ENCODE measurements at regions not wholly inside any gene's neighbourhood (a gene's known extent, or its start where the extent isn't known, plus 50 kb on each side); places are given as distances from the start of the nearest gene placed in this dataset.

DNA sequence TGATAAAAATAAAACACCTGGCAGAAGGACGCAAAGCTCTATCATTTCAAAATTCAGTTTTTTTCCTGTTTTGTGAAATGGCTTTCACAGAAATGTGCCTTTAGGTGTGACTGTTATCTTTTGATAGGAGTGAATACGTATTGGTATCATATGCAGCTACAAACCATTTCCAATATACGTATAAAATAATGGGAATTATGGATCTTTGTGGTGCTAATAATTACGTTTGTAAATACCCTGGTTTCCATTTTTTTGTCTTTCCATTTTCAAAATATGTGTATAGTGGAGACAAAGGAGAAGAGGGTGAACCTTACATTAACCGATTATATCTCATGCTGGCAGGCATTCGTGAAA is 108.7 kb upstream of the GMDS start:
- no peaks in the 10 kb centered on the region; the same call in 1 of the 2 replicates for H4K20me1 ChIP-seq (ENCODE audit: insufficient read depth)
- TF ChIP-seq SIN3A (IDR thresholded peaks at IDR 0.05; ENCODE audit: low read depth) (no peak), SP1 (IDR thresholded peaks at IDR 0.05; ENCODE audit: low read depth) (no peak)
- ChIA-PET POLR2A (interaction anchor here (0.7 kb wide), 1 partner anchor 684 kb away, joined by 3 read pairs; no protein-coding TSS in a partner anchor), CTCF (interaction anchor here (0.7 to 2.1 kb wide), 16 partner anchors 10 to 768 kb away, joined by 3 to 22 read pairs (median 4); partner anchors contain the start of gene FOXC1), RAD21 (ENCODE audit: low non-redundant PET in 1 of 2, low total read pairs in 2 of 2, uncharacterized antibody in 2 of 2, unreplicated experiment in 2 of 2) (interaction anchor here in 1 of 2 experiments (1.1 kb wide), 2 partner anchors 145 to 195 kb away, joined by 3 read pairs; no protein-coding TSS in a partner anchor)
- no peaks in the 10 kb centered on the region for H3K4me1 ChIP-seq (ENCODE audit: control insufficient read depth in 1 of 2, insufficient read depth in 2 of 2, low read length in 2 of 2)
- H3K9ac ChIP-seq (ENCODE audit: low read length): no peak overlapping the region
- no peak overlapping the region for H3K27ac ChIP-seq (ENCODE audit: low read depth, low read length)
- BruUV-seq (replicated peaks): no TSS peak
- H3K36me3 ChIP-seq (ENCODE audit: control insufficient read depth in 1 of 2, insufficient read depth in 2 of 2, low read length in 2 of 2): no peaks in the 10 kb centered on the region
- DNase-seq (ENCODE audit: low read depth, low spot score) (no peak), ATAC-seq (no peak)
- H3K4me3 ChIP-seq (replicated peaks in 1 of 2; ENCODE audit: low read depth in 1 of 2, low read length in 2 of 2): no peak overlapping the region
- H3K9me3 ChIP-seq (ENCODE audit: control insufficient read depth in 1 of 2, insufficient read depth in 1 of 2, low read depth in 1 of 2, low read length in 2 of 2): no peaks in the 10 kb centered on the region
- H2AFZ ChIP-seq (ENCODE audit: low read depth, low read length, poor library complexity, severe bottlenecking): no peak overlapping the region
- H3K27me3 ChIP-seq (ENCODE audit: insufficient read depth, low read length): no peaks in the 10 kb centered on the region
- H3K9me2 ChIP-seq (ENCODE audit: insufficient read depth): no peaks in the 10 kb centered on the region
- intact Hi-C loops (cut with micrococcal nuclease): loop anchor here (1.0 to 5.0 kb wide), 6 partner anchors 93 to 757 kb away; no protein-coding TSS in a partner anchor
- H3K79me2 ChIP-seq (ENCODE audit: insufficient read depth, low read length): no peaks in the 10 kb centered on the region
- 0 out of 2 replicates have a peak overlapping the region, but pooled peaks have one; percentile 10 for H3K4me2 ChIP-seq (ENCODE audit: low read length)

DNA sequence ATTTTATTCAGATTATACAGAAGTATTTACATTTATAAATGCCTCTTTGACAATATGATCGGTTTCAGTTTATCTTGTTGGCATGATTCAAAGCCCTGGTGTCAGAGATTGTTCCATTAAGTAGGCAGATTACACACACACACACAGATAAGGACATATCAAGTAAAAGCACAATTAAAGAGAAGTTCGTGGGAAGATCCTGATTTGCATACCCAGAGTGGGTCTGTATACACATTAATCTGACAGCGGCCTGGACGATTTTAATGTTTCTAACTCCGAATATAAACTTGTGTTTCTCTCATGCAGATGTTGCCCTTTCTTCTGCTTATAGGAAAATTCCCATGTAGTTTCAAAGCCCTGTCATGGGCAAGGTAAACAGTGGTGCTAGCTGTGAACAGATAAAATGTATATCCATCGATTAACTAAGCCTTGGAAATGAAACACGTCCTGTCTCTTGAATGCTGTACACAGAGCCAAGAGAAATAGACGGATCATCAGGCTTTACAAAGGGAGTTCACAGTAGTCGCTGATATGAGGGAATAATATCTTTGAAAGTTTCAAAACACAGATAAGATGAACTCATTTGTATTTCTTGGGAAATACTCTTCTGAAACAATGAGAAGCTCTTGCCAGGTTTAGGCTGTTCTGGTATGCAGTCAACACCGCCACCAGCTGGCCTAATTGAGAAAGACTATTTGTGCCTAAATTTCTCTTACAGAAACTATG is 108.2 kb upstream of the GMDS start:
- Histone ChIP-seq H3K4me2 (ENCODE audit: low read length) (0 out of 2 replicates have a peak overlapping the region, but pooled peaks have one; percentile 10), H3K36me3 (ENCODE audit: control insufficient read depth in 1 of 2, insufficient read depth in 2 of 2, low read length in 2 of 2) (no peaks in the 10 kb centered on the region), H3K9me2 (ENCODE audit: insufficient read depth) (no peaks in the 10 kb centered on the region), H3K9ac (ENCODE audit: low read length) (no peak overlapping the region), H4K20me1 (ENCODE audit: insufficient read depth) (no peaks in the 10 kb centered on the region; the same call in 1 of the 2 replicates), H3K4me1 (ENCODE audit: control insufficient read depth in 1 of 2, insufficient read depth in 2 of 2, low read length in 2 of 2) (no peaks in the 10 kb centered on the region), H3K79me2 (ENCODE audit: insufficient read depth, low read length) (no peaks in the 10 kb centered on the region), H3K27me3 (ENCODE audit: insufficient read depth, low read length) (no peaks in the 10 kb centered on the region), H3K4me3 (replicated peaks in 1 of 2; ENCODE audit: low read depth in 1 of 2, low read length in 2 of 2) (no peak overlapping the region), H3K9me3 (ENCODE audit: control insufficient read depth in 1 of 2, insufficient read depth in 1 of 2, low read depth in 1 of 2, low read length in 2 of 2) (no peaks in the 10 kb centered on the region), H2AFZ (ENCODE audit: low read depth, low read length, poor library complexity, severe bottlenecking) (no peak overlapping the region), H3K27ac (ENCODE audit: low read depth, low read length) (no peak overlapping the region)
- intact Hi-C loops (cut with micrococcal nuclease): loop anchor here (1.0 to 5.0 kb wide), 6 partner anchors 94 to 757 kb away; no protein-coding TSS in a partner anchor
- DNase-seq (ENCODE audit: low read depth, low spot score): peak; percentile 48
- BruUV-seq (replicated peaks): no TSS peak
- peak; percentile 84 for ATAC-seq
- ChIA-PET POLR2A (interaction anchor here (0.7 kb wide), 1 partner anchor 684 kb away, joined by 3 read pairs; no protein-coding TSS in a partner anchor), RAD21 (ENCODE audit: low non-redundant PET in 1 of 2, low total read pairs in 2 of 2, uncharacterized antibody in 2 of 2, unreplicated experiment in 2 of 2) (interaction anchor here in 1 of 2 experiments (1.1 kb wide), 2 partner anchors 144 to 195 kb away, joined by 3 read pairs; no protein-coding TSS in a partner anchor), CTCF (interaction anchor here (0.7 to 2.1 kb wide), 16 partner anchors 10 to 768 kb away, joined by 3 to 22 read pairs (median 4); partner anchors contain the start of gene FOXC1)
- TF ChIP-seq, protein P1, sequence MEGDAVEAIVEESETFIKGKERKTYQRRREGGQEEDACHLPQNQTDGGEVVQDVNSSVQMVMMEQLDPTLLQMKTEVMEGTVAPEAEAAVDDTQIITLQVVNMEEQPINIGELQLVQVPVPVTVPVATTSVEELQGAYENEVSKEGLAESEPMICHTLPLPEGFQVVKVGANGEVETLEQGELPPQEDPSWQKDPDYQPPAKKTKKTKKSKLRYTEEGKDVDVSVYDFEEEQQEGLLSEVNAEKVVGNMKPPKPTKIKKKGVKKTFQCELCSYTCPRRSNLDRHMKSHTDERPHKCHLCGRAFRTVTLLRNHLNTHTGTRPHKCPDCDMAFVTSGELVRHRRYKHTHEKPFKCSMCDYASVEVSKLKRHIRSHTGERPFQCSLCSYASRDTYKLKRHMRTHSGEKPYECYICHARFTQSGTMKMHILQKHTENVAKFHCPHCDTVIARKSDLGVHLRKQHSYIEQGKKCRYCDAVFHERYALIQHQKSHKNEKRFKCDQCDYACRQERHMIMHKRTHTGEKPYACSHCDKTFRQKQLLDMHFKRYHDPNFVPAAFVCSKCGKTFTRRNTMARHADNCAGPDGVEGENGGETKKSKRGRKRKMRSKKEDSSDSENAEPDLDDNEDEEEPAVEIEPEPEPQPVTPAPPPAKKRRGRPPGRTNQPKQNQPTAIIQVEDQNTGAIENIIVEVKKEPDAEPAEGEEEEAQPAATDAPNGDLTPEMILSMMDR (IDR thresholded peaks at IDR 0.05 in 2 of 3, conservative IDR thresholded peaks at IDR 0.05 in 1 of 3; ENCODE audit: borderline replicate concordance in 1 of 3, insufficient read depth in 1 of 3, low read depth in 2 of 3, low read length in 2 of 3): peak; percentile 74 to 86 (median 81); a peak in 5 of 6 replicates
- no peak for TF ChIP-seq CBX3 (IDR thresholded peaks at IDR 0.05; ENCODE audit: low read depth)
- peak; percentile 93 for TF ChIP-seq RAD21 (IDR thresholded peaks at IDR 0.05; ENCODE audit: low read depth)
- no peak for TF ChIP-seq POLR2AphosphoS5 (IDR thresholded peaks at IDR 0.05; ENCODE audit: low read depth, low read length)

All from HCT116 (cell line).